22Rv1 (cell line): ENCODE measurements at regions not wholly inside any gene's neighbourhood (a gene's known extent, or its start where the extent isn't known, plus 50 kb on each side); places are given as distances from the start of the nearest gene placed in this dataset.

ENCODE experiments used
- H3K27ac ChIP-seq: fragments of 450-650 bp; 2 replicates; pipeline ENCODE4 v1.5.1; 2017
- ZFX ChIP-seq: fragments of 450-650 bp; IDR thresholded peaks from 2 replicates; pipeline ENCODE4 v1.6.1; 2017; ENCODE audit warnings: antibody characterized with exemption, borderline replicate concordance
- TF ChIP-seq, protein P1 (sequence below): fragments of 450-650 bp; IDR thresholded peaks from 2 replicates; pipeline ENCODE4 v1.5.1; 2017; ENCODE audit warnings: mild to moderate bottlenecking

DNA sequence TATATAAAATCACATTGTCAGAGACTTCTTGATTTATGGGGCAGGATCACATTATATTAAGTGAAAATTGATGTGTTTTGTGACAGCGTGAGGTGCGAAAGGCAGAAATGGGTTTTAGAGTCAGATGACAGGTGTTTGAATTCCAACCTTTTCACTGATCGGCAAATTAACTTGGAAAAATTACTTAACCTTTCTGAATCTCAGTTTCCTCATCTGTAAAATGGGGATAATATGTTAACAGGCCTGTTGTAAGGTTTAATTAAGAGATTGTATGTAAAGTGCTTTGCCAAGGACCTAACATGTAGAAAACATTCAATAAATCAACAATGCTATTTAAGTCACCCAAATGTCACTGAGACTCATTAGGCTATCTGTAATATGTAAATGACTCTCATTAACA is 221.2 kb upstream of the LYZL1 start:
- no peak for TF ChIP-seq ZFX
- TF ChIP-seq, protein P1, sequence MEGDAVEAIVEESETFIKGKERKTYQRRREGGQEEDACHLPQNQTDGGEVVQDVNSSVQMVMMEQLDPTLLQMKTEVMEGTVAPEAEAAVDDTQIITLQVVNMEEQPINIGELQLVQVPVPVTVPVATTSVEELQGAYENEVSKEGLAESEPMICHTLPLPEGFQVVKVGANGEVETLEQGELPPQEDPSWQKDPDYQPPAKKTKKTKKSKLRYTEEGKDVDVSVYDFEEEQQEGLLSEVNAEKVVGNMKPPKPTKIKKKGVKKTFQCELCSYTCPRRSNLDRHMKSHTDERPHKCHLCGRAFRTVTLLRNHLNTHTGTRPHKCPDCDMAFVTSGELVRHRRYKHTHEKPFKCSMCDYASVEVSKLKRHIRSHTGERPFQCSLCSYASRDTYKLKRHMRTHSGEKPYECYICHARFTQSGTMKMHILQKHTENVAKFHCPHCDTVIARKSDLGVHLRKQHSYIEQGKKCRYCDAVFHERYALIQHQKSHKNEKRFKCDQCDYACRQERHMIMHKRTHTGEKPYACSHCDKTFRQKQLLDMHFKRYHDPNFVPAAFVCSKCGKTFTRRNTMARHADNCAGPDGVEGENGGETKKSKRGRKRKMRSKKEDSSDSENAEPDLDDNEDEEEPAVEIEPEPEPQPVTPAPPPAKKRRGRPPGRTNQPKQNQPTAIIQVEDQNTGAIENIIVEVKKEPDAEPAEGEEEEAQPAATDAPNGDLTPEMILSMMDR, result no peak
- no peak overlapping the region for H3K27ac ChIP-seq

DNA sequence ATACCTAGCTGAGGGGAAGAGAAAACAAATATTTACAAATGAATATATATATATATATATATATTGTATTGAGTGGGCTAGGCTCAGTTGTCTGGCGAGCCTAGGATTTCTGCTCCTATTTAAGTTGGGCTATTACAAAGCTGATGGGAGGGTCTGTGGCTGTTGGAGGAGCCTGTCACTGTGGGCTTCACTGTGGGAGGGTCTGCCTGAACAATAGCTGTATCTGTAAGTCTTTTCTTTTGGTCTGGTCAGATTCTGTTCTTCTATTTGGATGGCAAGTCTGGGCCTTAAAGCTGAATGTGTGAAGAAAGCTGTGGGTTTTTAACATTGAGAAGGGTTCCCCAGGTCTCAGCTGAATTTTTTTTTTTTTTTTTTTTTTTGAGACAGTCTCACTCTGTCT is 220.6 kb upstream of the LYZL1 start:
- H3K27ac ChIP-seq, result no peak overlapping the region
- TF ChIP-seq ZFX, result no peak
- TF ChIP-seq, protein P1, result no peak

DNA sequence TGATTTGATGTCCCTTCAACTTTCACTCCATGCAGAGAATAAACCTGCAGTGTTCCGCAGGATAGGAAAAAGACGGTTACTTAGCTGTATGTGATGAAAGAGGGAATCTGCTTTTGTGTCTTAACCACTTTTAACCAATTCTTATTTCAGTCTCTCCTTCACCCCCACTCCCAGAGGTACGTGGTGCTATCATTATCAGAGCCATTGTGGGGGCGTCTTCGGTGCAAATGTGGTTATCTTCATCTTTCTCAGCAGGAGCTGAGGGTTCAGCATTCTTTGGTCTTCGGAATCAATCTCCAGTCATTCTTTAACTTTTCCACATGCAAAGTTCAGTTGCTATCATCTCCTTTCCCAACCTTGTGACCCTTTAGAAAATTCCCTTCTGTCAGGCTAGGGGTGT is 219.9 kb upstream of the LYZL1 start:
- H3K27ac ChIP-seq, result no peak overlapping the region
- no peak for TF ChIP-seq ZFX
- TF ChIP-seq, protein P1, result no peak

DNA sequence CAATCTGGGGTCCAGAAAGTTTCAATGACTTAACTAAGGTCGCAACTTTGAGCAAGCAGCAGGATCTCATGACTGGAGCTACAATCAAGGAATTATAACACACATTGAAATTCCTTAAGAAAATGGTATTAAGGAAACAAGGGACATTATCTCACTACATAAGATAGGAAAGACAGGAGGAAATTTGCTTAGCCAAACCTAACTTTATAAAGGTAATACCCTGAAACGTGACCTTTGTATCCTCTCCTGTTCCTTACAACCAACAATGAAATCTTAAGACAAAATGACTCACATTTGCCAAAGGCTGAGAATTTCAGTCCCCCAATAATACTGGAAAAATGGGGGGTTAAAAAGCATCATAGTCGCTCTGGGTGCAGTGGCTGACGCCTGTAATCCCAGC is 218.9 kb upstream of the LYZL1 start:
- TF ChIP-seq, protein P1, result no peak
- no peak for TF ChIP-seq ZFX
- no peak overlapping the region for H3K27ac ChIP-seq

DNA sequence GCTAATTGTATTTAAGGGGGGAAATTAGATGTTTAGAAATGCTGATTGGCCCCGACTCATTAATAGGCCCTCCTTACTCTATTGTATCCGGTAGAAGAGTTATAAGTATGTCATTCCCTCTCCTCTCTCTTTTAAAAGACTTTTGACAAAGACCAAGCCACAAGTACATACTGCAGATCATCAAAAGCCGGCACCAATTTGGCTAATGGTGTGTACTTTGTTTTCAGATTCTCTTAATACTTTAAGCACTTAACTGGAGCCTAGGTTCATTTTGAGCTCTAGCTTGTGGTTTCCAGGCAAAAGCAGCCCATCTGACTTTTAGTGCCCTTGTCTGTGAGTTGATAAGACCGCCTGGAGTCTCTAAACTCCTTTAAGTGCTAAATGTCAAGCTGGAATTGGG is 210.0 kb upstream of the LYZL1 start:
- H3K27ac ChIP-seq, result no peak overlapping the region
- TF ChIP-seq, protein P1, result no peak
- no peak for TF ChIP-seq ZFX

DNA sequence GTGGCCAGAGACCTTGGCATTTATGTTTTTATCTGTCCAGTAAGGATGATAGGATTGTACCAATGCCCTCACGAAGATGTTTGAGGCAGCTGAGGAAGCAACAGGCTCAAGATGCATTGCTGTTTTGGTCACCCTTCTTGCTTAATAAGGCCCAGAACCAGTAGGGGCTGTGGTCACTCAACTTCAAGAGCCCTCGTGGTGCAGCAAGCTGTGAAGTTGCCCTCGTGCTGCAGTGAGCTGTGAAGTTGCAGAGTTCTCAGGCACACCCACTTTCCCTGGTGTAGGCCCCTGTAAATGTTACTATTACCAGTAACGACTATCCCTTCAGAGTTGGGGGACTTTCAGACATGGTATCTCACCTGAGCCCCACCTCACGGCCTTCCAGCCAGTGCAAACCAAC is 207.6 kb upstream of the LYZL1 start:
- no peak overlapping the region for H3K27ac ChIP-seq
- TF ChIP-seq, protein P1, result no peak
- TF ChIP-seq ZFX, result no peak

DNA sequence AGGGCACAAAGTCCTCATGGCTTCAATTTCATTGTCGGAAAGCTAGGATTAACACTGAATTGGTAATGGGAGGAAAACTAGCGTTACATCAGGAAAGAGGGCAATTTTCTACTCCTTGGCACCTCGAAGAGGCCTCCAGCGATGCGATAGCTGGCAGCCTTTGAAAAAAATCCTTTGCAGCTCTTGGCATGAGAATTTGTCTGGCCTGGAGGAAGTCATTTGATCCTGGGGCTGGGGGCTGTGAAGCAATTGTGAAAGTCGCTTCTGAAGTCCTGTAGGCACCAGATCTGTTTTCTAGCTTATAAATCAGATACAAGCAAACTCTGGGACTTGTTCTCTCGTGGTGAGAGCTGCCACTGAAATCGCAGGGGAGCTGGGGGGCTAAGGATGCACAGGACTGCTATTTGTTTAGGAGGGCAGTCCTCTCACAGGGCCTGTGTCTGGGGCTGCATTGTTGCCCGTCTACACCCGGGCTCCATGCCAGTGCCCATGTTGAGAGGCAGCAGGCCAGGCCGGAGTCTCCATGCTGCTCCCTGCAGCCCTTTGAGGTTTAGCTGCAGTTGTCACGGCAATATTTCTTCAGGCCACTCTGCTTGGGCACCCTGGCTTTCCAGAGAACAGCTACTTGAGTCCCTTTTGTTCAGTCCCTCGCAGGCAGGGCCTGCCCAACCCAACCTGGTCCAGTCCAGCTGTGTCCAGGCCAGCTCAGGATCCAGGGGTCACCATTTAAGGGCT is 206.8 kb upstream of the LYZL1 start:
- no peak for TF ChIP-seq ZFX
- TF ChIP-seq, protein P1, result no peak
- H3K27ac ChIP-seq, result no peak overlapping the region
